8988T (cell line): ENCODE measurements at regions not wholly inside any gene's neighbourhood (a gene's known extent, or its start where the extent isn't known, plus 50 kb on each side); places are given as distances from the start of the nearest gene placed in this dataset.
"Not testable (repeated sequence)": the region's sequence is repeated elsewhere in the genome, so short reads cannot be mapped to it uniquely, and the experiment has no call there.

ENCODE experiments used
- DNase-seq: peaks from one replicate; pipeline ENCODE4 v3.0.0; 2011

GRCh38 chrX:54615109-54615508, 85.1 kb downstream of the GNL3L start:
- DNase-seq, result no peak

GRCh38 chrX:54633641-54634040, 103.6 kb downstream of the GNL3L start:
- DNase-seq, result no peak

GRCh38 chrX:54639018-54639345, 109.0 kb downstream of the GNL3L start:
- DNase-seq, result no peak

DNA sequence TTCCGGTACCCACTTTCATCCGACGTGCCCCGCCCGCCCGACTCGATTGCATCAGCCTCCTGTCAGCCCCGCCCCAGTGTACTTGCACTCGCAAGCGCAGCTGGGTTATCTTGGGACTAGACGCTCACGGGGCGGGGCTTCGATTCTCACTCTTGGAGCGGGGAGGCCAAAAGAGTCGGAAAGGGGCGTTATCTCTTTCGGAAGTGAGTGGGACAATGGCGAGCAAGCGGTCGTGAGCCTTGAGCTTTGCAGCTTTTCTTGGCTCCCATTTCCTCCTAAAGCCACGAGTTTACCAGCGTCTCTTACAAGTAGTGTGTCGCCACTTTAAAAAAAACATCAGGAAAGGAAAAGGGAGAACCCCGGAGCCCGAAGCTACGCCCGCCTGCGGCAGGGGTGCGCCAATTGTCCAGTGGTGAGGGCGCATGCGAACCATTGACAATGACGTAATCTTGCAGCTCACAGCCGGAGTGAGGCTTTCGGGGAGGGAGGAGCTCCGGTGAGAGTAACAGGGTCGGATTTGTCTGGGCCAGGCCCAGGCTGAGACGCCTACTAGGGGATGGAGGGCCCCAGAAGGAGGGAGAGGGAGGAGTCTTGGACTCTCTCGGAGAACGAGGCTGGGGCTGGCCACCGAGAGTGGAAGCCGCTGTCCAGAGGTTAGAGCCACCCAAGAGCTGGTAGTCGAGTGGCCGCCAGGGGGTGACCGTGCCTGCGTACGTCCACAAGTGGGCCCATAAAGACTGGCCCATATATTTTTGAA, 109.5 kb downstream of the GNL3L start:
- DNase-seq, result peak; percentile 53

DNA sequence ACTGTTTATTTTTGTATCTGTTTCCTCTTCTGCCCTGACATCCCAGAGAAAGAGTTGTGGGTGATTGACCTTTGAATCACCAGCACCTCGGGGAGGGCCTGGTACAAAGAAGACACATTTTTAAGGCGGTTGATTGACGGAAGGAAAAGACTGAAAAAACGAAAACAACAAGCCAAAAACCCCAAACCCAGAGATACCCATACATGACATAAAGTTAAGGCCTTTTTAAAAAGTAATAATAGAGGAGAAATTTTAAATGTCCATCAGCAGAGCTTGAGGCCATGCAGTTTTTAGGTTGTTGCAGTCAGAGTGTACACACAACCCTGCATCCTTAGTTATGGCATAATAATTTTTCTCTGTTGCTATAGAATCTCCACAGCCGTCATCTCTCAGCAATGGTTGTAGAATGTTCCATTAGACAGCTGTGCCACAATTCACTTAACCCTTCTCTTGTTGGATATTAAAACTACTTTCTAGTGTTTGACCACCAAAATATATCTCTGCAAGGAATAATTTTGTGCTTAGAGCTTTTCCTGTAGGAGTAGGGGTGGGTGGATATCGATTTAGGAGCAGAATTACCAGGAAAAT, 110.2 kb downstream of the GNL3L start:
- DNase-seq, result no peak

GRCh38 chrX:54640736-54641135, 110.7 kb downstream of the GNL3L start:
- no peak for DNase-seq

DNA sequence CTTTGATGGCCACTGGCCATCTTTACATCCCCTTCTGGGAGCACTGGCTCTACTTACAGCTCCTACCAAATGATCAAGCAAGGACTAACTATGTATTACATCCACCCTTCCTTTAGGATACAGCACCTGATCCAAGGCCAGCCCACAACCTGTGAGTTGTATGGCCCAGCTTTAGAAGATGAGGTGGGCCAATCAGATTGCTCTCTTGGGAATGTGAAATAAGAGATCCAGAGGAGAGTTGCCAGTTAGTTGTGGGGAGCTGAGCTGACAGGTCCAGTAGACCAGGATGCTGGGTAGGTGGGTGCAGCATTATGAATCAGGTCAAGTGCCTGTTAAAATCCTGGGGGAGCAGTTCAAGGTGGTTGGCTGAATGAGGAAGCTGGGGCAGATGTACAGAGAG, 111.5 kb downstream of the GNL3L start:
- no peak for DNase-seq

DNA sequence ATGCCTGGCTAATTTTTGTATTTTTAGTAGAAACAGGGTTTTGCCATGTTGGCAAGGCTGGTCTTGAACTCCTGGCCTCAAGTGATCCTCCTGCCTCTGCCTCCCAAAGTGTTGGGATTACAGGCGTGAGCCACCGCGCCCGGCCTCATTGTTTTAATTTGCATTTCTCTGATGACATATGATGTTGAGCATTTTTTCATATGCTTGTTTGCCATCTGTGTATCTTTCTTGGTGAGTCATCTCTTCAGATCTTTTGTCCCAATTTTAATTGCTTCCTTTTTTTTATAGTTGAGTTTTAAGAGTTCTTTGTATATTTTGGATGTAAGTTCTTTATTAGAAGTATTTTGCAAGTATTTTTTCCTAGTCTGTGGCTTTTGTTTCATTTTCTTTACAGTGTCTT, 117.6 kb downstream of the GNL3L start:
- not testable (repeated sequence) for DNase-seq

- DNase-seq, result no peak
Measured at GRCh38 chrX:54659547-54659946, 129.5 kb downstream of the GNL3L start.

DNA sequence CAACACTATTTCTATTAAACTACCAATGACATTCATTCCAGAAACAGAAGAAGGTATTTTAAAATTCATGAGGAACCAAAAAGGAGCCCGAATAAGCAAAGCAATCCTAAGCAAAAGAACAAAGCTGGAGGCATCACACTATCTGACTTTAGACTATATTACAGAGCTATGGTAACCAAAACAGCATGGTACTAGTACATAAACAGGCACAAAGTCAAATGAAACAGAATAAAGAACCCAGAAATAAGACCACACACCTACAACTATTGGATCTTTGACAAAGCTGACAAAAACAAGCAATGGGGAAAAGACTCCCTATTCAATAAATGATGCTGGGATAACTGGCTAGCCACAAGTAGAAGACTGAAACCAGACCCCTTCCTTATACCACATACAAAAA, 122.3 kb downstream of the ITIH6 start:
- DNase-seq, result no peak

- no peak for DNase-seq
Measured at GRCh38 chrX:54695231-54695630, 102.8 kb downstream of the ITIH6 start.

GRCh38 chrX:54695816-54696487, 102.1 kb downstream of the ITIH6 start:
- no peak for DNase-seq
